GM23338 (cell line): ENCODE measurements at regions not wholly inside any gene's neighbourhood (a gene's known extent, or its start where the extent isn't known, plus 50 kb on each side); places are given as distances from the start of the nearest gene placed in this dataset.

Source experiments
- CREB1 ChIP-seq: fragments of 250-450 bp; sonication (Bioruptor Pico); IDR thresholded peaks from 2 replicates; pipeline ENCODE4 v1.5.0; 2020; ENCODE audit warnings: low read depth, mild to moderate bottlenecking, moderate library complexity
- EZH2 ChIP-seq: fragments of 200-600 bp; sonication (generic); IDR thresholded peaks from one replicate; pipeline ENCODE4 v1.8.0; 2017; ENCODE audit warnings: antibody characterized with exemption, mild to moderate bottlenecking, low read depth; ENCODE audit not compliant: unreplicated experiment
- EZH2phosphoT487 ChIP-seq: fragments of 200-600 bp; sonication (generic); IDR thresholded peaks from one replicate; pipeline ENCODE4 v1.8.1; 2018; ENCODE audit warnings: antibody characterized with exemption; ENCODE audit not compliant: unreplicated experiment
- POLR2AphosphoS5 ChIP-seq: IDR thresholded peaks from 2 replicates; pipeline ENCODE4 v1.6.1; 2016; ENCODE audit warnings: antibody characterized with exemption, low read depth
- REST ChIP-seq: IDR thresholded peaks from one replicate; pipeline ENCODE4 v1.6.1; 2018; ENCODE audit warnings: antibody characterized with exemption; ENCODE audit not compliant: unreplicated experiment
- STAT1 ChIP-seq: IDR thresholded peaks from one replicate; pipeline ENCODE4 v1.6.1; 2016; ENCODE audit warnings: antibody characterized with exemption; ENCODE audit not compliant: unreplicated experiment
- ZNF331 ChIP-seq: fragments of 250-450 bp; sonication (Bioruptor Pico); IDR thresholded peaks from 2 replicates; pipeline ENCODE4 v1.5.0; 2020; ENCODE audit warnings: low read depth, mild to moderate bottlenecking, moderate library complexity
- TF ChIP-seq, protein P1 (sequence below), 2 experiments: fragments of 200-600 bp in 1 of 2; sonication (generic) in 1 of 2; conservative IDR thresholded peaks; 2 replicates each; pipeline versions ENCODE4 v1.5.1 to v1.6.1; 2016 to 2017; ENCODE audit warnings: antibody characterized with exemption in 2 of 2, low read depth in 2 of 2, mild to moderate bottlenecking in 2 of 2, moderate library complexity in 1 of 2
- TF ChIP-seq, protein P2 (sequence below): IDR thresholded peaks from 2 replicates; pipeline ENCODE4 v1.6.1; 2016; ENCODE audit warnings: antibody characterized with exemption
- TF ChIP-seq, protein P3 (sequence below): fragments of 250-450 bp; sonication (Bioruptor Pico); IDR thresholded peaks from 2 replicates; pipeline ENCODE4 v1.5.0; 2020; ENCODE audit warnings: mild to moderate bottlenecking, moderate library complexity

- TF ChIP-seq, protein P1, sequence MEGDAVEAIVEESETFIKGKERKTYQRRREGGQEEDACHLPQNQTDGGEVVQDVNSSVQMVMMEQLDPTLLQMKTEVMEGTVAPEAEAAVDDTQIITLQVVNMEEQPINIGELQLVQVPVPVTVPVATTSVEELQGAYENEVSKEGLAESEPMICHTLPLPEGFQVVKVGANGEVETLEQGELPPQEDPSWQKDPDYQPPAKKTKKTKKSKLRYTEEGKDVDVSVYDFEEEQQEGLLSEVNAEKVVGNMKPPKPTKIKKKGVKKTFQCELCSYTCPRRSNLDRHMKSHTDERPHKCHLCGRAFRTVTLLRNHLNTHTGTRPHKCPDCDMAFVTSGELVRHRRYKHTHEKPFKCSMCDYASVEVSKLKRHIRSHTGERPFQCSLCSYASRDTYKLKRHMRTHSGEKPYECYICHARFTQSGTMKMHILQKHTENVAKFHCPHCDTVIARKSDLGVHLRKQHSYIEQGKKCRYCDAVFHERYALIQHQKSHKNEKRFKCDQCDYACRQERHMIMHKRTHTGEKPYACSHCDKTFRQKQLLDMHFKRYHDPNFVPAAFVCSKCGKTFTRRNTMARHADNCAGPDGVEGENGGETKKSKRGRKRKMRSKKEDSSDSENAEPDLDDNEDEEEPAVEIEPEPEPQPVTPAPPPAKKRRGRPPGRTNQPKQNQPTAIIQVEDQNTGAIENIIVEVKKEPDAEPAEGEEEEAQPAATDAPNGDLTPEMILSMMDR (conservative IDR thresholded peaks at IDR 0.05; ENCODE audit: low read depth in 2 of 2) = no peak
- TF ChIP-seq CREB1 (no peak), EZH2phosphoT487 (no peak), REST (no peak), EZH2 (no peak), POLR2AphosphoS5 (no peak), STAT1 (no peak), ZNF331 (no peak)
- TF ChIP-seq, protein P2, sequence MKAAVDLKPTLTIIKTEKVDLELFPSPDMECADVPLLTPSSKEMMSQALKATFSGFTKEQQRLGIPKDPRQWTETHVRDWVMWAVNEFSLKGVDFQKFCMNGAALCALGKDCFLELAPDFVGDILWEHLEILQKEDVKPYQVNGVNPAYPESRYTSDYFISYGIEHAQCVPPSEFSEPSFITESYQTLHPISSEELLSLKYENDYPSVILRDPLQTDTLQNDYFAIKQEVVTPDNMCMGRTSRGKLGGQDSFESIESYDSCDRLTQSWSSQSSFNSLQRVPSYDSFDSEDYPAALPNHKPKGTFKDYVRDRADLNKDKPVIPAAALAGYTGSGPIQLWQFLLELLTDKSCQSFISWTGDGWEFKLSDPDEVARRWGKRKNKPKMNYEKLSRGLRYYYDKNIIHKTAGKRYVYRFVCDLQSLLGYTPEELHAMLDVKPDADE = no peak
- TF ChIP-seq, protein P3, sequence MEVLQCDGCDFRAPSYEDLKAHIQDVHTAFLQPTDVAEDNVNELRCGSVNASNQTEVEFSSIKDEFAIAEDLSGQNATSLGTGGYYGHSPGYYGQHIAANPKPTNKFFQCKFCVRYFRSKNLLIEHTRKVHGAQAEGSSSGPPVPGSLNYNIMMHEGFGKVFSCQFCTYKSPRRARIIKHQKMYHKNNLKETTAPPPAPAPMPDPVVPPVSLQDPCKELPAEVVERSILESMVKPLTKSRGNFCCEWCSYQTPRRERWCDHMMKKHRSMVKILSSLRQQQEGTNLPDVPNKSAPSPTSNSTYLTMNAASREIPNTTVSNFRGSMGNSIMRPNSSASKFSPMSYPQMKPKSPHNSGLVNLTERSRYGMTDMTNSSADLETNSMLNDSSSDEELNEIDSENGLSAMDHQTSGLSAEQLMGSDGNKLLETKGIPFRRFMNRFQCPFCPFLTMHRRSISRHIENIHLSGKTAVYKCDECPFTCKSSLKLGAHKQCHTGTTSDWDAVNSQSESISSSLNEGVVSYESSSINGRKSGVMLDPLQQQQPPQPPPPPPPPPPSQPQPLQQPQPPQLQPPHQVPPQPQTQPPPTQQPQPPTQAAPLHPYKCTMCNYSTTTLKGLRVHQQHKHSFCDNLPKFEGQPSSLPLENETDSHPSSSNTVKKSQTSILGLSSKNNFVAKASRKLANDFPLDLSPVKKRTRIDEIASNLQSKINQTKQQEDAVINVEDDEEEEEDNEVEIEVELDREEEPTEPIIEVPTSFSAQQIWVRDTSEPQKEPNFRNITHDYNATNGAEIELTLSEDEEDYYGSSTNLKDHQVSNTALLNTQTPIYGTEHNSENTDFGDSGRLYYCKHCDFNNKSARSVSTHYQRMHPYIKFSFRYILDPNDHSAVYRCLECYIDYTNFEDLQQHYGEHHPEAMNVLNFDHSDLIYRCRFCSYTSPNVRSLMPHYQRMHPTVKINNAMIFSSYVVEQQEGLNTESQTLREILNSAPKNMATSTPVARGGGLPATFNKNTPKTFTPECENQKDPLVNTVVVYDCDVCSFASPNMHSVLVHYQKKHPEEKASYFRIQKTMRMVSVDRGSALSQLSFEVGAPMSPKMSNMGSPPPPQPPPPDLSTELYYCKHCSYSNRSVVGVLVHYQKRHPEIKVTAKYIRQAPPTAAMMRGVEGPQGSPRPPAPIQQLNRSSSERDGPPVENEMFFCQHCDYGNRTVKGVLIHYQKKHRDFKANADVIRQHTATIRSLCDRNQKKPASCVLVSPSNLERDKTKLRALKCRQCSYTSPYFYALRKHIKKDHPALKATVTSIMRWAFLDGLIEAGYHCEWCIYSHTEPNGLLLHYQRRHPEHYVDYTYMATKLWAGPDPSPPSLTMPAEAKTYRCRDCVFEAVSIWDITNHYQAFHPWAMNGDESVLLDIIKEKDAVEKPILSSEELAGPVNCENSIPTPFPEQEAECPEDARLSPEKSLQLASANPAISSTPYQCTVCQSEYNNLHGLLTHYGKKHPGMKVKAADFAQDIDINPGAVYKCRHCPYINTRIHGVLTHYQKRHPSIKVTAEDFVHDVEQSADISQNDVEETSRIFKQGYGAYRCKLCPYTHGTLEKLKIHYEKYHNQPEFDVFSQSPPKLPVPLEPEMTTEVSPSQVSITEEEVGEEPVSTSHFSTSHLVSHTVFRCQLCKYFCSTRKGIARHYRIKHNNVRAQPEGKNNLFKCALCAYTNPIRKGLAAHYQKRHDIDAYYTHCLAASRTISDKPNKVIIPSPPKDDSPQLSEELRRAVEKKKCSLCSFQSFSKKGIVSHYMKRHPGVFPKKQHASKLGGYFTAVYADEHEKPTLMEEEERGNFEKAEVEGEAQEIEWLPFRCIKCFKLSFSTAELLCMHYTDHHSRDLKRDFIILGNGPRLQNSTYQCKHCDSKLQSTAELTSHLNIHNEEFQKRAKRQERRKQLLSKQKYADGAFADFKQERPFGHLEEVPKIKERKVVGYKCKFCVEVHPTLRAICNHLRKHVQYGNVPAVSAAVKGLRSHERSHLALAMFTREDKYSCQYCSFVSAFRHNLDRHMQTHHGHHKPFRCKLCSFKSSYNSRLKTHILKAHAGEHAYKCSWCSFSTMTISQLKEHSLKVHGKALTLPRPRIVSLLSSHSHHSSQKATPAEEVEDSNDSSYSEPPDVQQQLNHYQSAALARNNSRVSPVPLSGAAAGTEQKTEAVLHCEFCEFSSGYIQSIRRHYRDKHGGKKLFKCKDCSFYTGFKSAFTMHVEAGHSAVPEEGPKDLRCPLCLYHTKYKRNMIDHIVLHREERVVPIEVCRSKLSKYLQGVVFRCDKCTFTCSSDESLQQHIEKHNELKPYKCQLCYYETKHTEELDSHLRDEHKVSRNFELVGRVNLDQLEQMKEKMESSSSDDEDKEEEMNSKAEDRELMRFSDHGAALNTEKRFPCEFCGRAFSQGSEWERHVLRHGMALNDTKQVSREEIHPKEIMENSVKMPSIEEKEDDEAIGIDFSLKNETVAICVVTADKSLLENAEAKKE (CRISPR knock-in tag) = no peak
Observed at GRCh38 chr2:121147766-121148165, 137.2 kb downstream of the TFCP2L1 start.
